AG04450 (cell line): ENCODE measurements at regions not wholly inside any gene's neighbourhood (a gene's known extent, or its start where the extent isn't known, plus 50 kb on each side); places are given as distances from the start of the nearest gene placed in this dataset.
"Not testable (repeated sequence)": the region's sequence is repeated elsewhere in the genome, so short reads cannot be mapped to it uniquely, and the experiment has no call there.

Experiments used
- CTCF ChIA-PET: fragments of 300-600, 350-600 bp; formaldehyde crosslinking; extraction: SDS; loops from one replicate; lab custom pipeline; 2022; ENCODE audit warnings: antibody characterized with exemption, inconsistent platforms; lab: Charles Lee
- POLR2A ChIA-PET: fragments of 350-600 bp; formaldehyde crosslinking; extraction: SDS; loops from one replicate; lab custom pipeline; 2021; ENCODE audit warnings: antibody characterized with exemption, inconsistent platforms; lab: Yijun Ruan, JAX
- DNase-seq: peaks from one replicate; pipeline ENCODE4 v3.0.0-alpha.2; 2011; ENCODE audit warnings: low read depth, low spot score
- H3K27ac ChIP-seq: one replicate; pipeline ENCODE4 v1.5.1; 2012; ENCODE audit warnings: low read depth, low read length, control low read depth
- H3K27me3 ChIP-seq: one replicate; pipeline ENCODE4 v1.6.0; 2012; ENCODE audit warnings: low read length; ENCODE audit not compliant: control insufficient read depth, insufficient read depth
- H3K4me3 ChIP-seq: 2 replicates; pipeline ENCODE4 v1.5.1; 2011; ENCODE audit warnings: mild to moderate bottlenecking, low read depth, low read length, control low read depth
- H3K9me3 ChIP-seq: 2 replicates; pipeline ENCODE4 v1.5.1; 2012; ENCODE audit warnings: low read length; ENCODE audit not compliant: control insufficient read depth, insufficient read depth
- CTCF ChIP-seq: IDR thresholded peaks from 2 replicates; pipeline ENCODE4 v1.5.1; 2011; ENCODE audit warnings: low read depth, low read length, control low read depth, inconsistent platforms

DNA sequence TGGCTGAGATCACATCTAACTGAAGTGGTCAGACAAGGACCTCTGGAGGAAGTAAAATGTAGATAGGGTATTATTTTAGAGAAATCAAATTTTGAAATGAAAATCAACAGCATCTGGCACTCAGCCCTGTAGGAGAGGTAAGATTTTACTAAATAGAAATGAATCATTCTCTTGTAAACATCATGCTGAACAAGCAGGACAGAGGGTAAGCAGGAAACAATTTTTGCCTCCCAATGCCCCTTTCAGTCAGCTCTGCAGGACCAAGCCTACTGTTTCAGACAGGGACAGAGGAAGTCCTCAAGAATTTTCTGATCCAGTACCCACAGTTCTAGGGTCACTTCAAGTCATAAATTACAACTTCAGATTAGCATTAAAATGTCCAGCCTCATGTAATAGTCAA lies 190.1 kb downstream of the ESM1 start:
- ChIA-PET POLR2A (no interaction called here), CTCF (interaction anchor here (0.8 kb wide), 1 partner anchor 278 kb away, joined by 3 read pairs; no protein-coding TSS in a partner anchor)

DNA sequence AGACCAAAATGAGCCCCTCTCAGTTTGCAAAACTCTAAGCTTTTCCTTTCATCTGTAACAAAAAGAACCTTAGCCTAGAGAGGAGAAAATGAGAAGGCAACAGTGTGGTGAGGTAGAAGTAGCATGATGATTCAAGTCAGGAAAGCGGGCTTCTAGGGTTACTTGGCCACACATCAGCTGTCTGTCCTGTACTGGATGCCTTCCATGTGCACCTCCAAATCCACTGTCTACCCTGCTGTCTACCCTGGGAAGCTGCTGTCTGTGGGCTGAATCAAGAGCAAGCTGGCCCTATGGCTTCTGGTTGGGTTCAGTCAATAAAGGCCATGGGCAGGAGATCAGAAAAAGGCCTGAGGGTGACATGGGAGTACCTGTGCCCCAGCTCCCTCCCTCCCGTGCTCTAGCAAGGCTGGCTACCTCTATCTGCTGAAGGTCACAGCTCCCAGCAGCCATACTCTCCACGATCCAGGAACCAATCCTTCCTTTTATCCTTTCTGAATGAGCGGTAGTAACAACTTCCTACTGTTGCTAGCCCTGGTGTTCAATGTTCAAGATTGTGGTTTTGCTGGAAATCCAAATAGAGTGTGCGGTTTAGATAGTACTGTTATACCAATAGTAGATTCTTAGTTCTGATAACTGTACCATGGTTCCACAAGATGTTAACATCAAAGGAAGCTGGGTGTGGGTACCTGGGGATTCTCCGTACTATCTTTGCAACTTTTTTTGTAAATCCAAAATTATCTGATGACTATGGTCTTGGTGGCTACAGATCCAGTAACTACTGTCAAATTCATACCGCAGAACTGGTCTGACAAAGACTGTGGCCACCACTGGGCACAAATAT lies 191.0 kb downstream of the ESM1 start:
- Histone ChIP-seq H3K4me3 (no peak overlapping the region), H3K27ac (no peak overlapping the region), H3K9me3 (no peaks in the 10 kb centered on the region; the same call in 1 of the 2 replicates), H3K27me3 (no peaks in the 10 kb centered on the region)
- DNase-seq, result no peak
- ChIA-PET POLR2A (no interaction called here), CTCF (no interaction called here)
- no peak for TF ChIP-seq CTCF

More for the DNA sequence above, 190.1 kb downstream of the ESM1 start:
- Histone ChIP-seq H3K27ac (no peak overlapping the region), H3K27me3 (no peaks in the 10 kb centered on the region), H3K9me3 (no peaks in the 10 kb centered on the region; the same call in 1 of the 2 replicates), H3K4me3 (no peak overlapping the region)
- TF ChIP-seq CTCF, result no peak
- no peak for DNase-seq

- CTCF ChIA-PET, result no interaction called here
Observed at GRCh38 chr5:54793468-54794134, 191.8 kb downstream of the ESM1 start.

DNA sequence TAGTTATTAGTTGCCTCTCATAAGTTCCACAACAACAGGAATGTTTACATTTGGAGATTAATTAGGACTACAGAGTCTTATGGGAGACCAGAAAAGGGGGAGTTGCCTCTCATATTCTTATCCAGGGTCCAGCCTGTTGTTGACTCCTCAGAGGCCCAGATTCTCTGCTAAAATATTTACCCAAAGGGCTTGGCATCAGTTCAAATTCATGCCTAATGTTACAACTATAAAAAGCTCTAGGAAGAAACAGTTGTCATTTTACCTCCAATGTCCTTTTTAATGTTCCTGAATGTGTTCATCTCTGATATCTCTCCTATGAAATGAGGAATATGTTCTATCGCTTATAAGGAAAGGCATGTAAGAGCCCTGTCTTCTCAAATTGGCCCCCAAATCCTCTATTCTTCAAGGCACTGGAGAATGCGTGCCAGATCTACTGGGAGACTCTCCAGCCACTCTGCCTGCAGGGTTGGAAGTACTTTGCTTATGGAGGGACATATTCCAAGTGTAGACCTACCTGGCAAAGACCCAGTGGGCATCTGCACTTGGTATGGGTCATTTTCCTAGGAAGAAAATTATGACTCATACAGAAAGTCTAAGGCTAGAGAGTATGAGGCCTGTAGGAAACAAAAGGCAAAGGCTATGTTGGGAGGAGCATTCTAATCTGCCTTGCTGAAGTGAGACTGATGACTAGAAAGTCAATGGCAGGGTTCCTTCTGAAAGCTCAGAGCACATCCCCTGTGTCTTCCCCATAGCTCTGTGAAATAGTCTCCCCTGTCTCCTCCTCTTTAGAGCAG lies 192.6 kb downstream of the ESM1 start:
- H3K9me3 ChIP-seq, result no peaks in the 10 kb centered on the region; the same call in 1 of the 2 replicates
- no peak overlapping the region for H3K27ac ChIP-seq

More at GRCh38 chr5:54793468-54794134, 191.8 kb downstream of the ESM1 start:
- POLR2A ChIA-PET, result no interaction called here
- H3K27me3 ChIP-seq, result no peaks in the 10 kb centered on the region
- DNase-seq, result no peak
- H3K27ac ChIP-seq, result no peak overlapping the region
- no peak for TF ChIP-seq CTCF
- H3K9me3 ChIP-seq, result no peaks in the 10 kb centered on the region; the same call in 1 of the 2 replicates
- no peak overlapping the region for H3K4me3 ChIP-seq

DNA sequence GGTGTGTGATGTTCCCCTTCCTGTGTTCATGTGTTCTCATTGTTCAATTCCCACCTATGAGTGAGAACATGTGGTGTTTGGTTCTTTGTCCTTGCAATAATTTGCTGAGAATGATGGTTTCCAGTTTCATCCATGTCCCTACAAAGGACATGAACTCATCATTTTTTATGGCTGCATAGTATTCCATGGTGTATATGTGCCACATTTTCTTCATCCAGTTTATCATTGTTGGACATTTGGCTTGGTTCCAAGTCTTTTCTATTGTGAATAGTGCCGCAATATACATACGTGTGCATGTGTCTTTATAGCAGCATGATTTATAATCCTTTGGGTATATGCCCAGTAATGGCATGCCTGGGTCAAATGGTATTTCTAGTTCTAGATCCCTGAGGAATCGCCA lies 197.5 kb downstream of the ESM1 start:
- POLR2A ChIA-PET, H3K27ac ChIP-seq, DNase-seq, CTCF ChIA-PET, H3K4me3 ChIP-seq, H3K9me3 ChIP-seq, H3K27me3 ChIP-seq: not testable (repeated sequence)

More for the DNA sequence above, 192.6 kb downstream of the ESM1 start:
- DNase-seq, result no peak
- Histone ChIP-seq H3K27me3 (no peaks in the 10 kb centered on the region), H3K4me3 (no peak overlapping the region)
- TF ChIP-seq CTCF, result no peak
- ChIA-PET CTCF (no interaction called here), POLR2A (no interaction called here)
